A549 (cell line): ENCODE measurements at regions not wholly inside any gene's neighbourhood (a gene's known extent, or its start where the extent isn't known, plus 50 kb on each side); places are given as distances from the start of the nearest gene placed in this dataset.
"Not testable (repeated sequence)": the region's sequence is repeated elsewhere in the genome, so short reads cannot be mapped to it uniquely, and the experiment has no call there.

ENCODE experiments used
- ATAC-seq, 2 experiments: fragments of 200-7000 bp in 1 of 2; fragments of >200 bp in 1 of 2; cut with Nextera tagmentation in 1 of 2; cut with Tn5 transposase in 1 of 2; 3 replicates each; pipeline versions ENCODE4 v1.8.0 to v1.9.1; 2018 to 2020; ENCODE audit warnings: mild to moderate bottlenecking in 1 of 2, moderate library complexity in 1 of 2
- CTCF ChIA-PET: fragments of 300-600 bp; sonication (Branson Sonifier 250); formaldehyde crosslinking; extraction: SDS; loops from one replicate; lab custom pipeline; 2021; ENCODE audit warnings: antibody characterized with exemption, inconsistent platforms; lab: Yijun Ruan, JAX
- POLR2A ChIA-PET: fragments of 350-600 bp; formaldehyde crosslinking; extraction: SDS; loops from one replicate; lab custom pipeline; 2021; ENCODE audit warnings: antibody characterized with exemption, inconsistent platforms; lab: Yijun Ruan, JAX
- DNase-seq, 2 experiments: peaks; one replicate each; pipeline versions ENCODE4 v3.0.0 to v3.0.0-alpha.2; 2011 to 2016; ENCODE audit warnings: low read depth in 1 of 2, low spot score in 1 of 2
- FAIRE-seq: peaks from 2 replicates; lab custom pipeline; 2011; peaks lifted over from hg19 to GRCh38; lab: Jason Lieb, UNC
- H3K27ac ChIP-seq, 2 experiments: fragments of >200 bp; sonication (Bioruptor Twin); formaldehyde crosslinking; 3 replicates each; pipeline ENCODE4 v1.5.1; 2016 to 2017
- H3K4me1 ChIP-seq: fragments of >200 bp; sonication (Bioruptor Twin); formaldehyde crosslinking; 3 replicates; pipeline ENCODE4 v1.6.1; 2016
- H3K4me2 ChIP-seq: fragments of >200 bp; sonication (Bioruptor Twin); formaldehyde crosslinking; 3 replicates; pipeline ENCODE4 v1.6.1; 2016
- H3K4me3 ChIP-seq: fragments of >200 bp; sonication (Bioruptor Twin); formaldehyde crosslinking; 3 replicates; pipeline ENCODE4 v1.5.1; 2016
- H3K9me3 ChIP-seq: fragments of >200 bp; sonication (Bioruptor Twin); formaldehyde crosslinking; 3 replicates; pipeline ENCODE4 v1.6.1; 2016
- ATOH8 ChIP-seq: fragments of 250-450 bp; sonication (Bioruptor Pico); IDR thresholded peaks from 2 replicates; pipeline ENCODE4 v1.5.0; 2020; ENCODE audit warnings: low read depth, mild to moderate bottlenecking, moderate library complexity
- CHD2 ChIP-seq: fragments of 150-350 bp; IDR thresholded peaks from 2 replicates; pipeline ENCODE4 v1.6.1; 2014; ENCODE audit warnings: low read length; ENCODE audit not compliant: partially characterized antibody
- CTCF ChIP-seq: fragments of >200 bp; sonication (Bioruptor Twin); formaldehyde crosslinking; IDR thresholded peaks from 3 replicates; pipeline ENCODE4 v1.5.1; 2016
- EHF ChIP-seq: fragments of 250-450 bp; sonication (Bioruptor Pico); IDR thresholded peaks from 2 replicates; pipeline ENCODE4 v1.5.0; 2020; ENCODE audit warnings: mild to moderate bottlenecking
- EP300 ChIP-seq, 2 experiments: fragments of >200 bp; sonication (Bioruptor Twin); formaldehyde crosslinking; IDR thresholded peaks; 2 replicates in 1 of 2; 3 replicates in 1 of 2; pipeline ENCODE4 v1.6.1; 2016 to 2017
- ESRRA ChIP-seq: fragments of 150-350 bp; IDR thresholded peaks from 2 replicates; pipeline ENCODE4 v1.6.1; 2014; ENCODE audit warnings: mild to moderate bottlenecking, low read length, borderline replicate concordance
- HMGXB4 ChIP-seq: fragments of 250-450 bp; sonication (Bioruptor Pico); IDR thresholded peaks from 2 replicates; pipeline ENCODE4 v1.5.0; 2021; ENCODE audit warnings: mild to moderate bottlenecking, moderate library complexity, borderline replicate concordance
- JUN ChIP-seq, 2 experiments: fragments of >200 bp; sonication (Bioruptor Twin); formaldehyde crosslinking; IDR thresholded peaks; 2 replicates in 1 of 2; 3 replicates in 1 of 2; pipeline ENCODE4 v1.6.1; 2016 to 2017
- KDM5A ChIP-seq: fragments of 200-600 bp; sonication (generic); IDR thresholded peaks from 2 replicates; pipeline ENCODE4 v1.6.1; 2016; ENCODE audit warnings: antibody characterized with exemption, mild to moderate bottlenecking
- MAFK ChIP-seq: fragments of 450-650 bp; IDR thresholded peaks from 2 replicates; pipeline ENCODE4 v1.6.1; 2014; ENCODE audit not compliant: partially characterized antibody
- MAZ ChIP-seq: fragments of 150-350 bp; IDR thresholded peaks from 2 replicates; pipeline ENCODE4 v1.6.1; 2014; ENCODE audit warnings: antibody characterized with exemption, low read depth, low read length, borderline replicate concordance
- MYC ChIP-seq: IDR thresholded peaks from 2 replicates; pipeline ENCODE4 v1.6.1; 2012; ENCODE audit warnings: mild to moderate bottlenecking, inconsistent platforms, low read length, improper control_type of control experiment, borderline replicate concordance
- NPAS2 ChIP-seq: fragments of 250-450 bp; sonication (Bioruptor Pico); IDR thresholded peaks from 2 replicates; pipeline ENCODE4 v1.8.0; 2022; ENCODE audit warnings: mild to moderate bottlenecking, moderate library complexity, borderline replicate concordance
- NR3C1 ChIP-seq: fragments of >200 bp; sonication (Bioruptor Twin); formaldehyde crosslinking; IDR thresholded peaks from 3 replicates; pipeline ENCODE4 v1.6.1; 2017
- POLR2AphosphoS2 ChIP-seq: conservative IDR thresholded peaks from 2 replicates; pipeline ENCODE4 v1.6.1; 2012; ENCODE audit warnings: low read length, improper control_type of control experiment, inconsistent platforms
- RCOR1 ChIP-seq: fragments of 150-350 bp; IDR thresholded peaks from 2 replicates; pipeline ENCODE4 v1.6.1; 2014; ENCODE audit warnings: antibody characterized with exemption, low read length, low read depth
- RNF2 ChIP-seq: fragments of 200-600 bp; sonication (generic); IDR thresholded peaks from 2 replicates; pipeline ENCODE4 v1.6.1; 2016; ENCODE audit warnings: low read depth, mild to moderate bottlenecking, antibody characterized with exemption, moderate library complexity, borderline replicate concordance
- TP53 ChIP-seq: fragments of 250-450 bp; sonication (Bioruptor Pico); IDR thresholded peaks from 2 replicates; pipeline ENCODE4 v1.5.0; 2021; ENCODE audit warnings: mild to moderate bottlenecking, moderate library complexity
- USF2 ChIP-seq: fragments of 450-650 bp; IDR thresholded peaks from 2 replicates; pipeline ENCODE4 v1.6.1; 2014; ENCODE audit warnings: antibody characterized with exemption
- ZC3H11A ChIP-seq: fragments of 450-650 bp; IDR thresholded peaks from 2 replicates; pipeline ENCODE4 v1.6.1; 2014; ENCODE audit warnings: antibody characterized with exemption, mild to moderate bottlenecking
- ZNF302 ChIP-seq: fragments of 250-450 bp; sonication (Bioruptor Pico); IDR thresholded peaks from 2 replicates; pipeline ENCODE4 v1.9.0; 2021; ENCODE audit warnings: inconsistent platforms, mild to moderate bottlenecking, moderate library complexity
- WGBS: methylation state at CpG from one replicate; pipeline ENCODE4 v1.1.6; 2017; ENCODE audit errors: missing lambda C conversion rate; 5-methylcytosine and 5-hydroxymethylcytosine counted together

GRCh38 chr20:22522701-22523100 is 61.7 kb downstream of the FOXA2 start (continued):
- no peak for TF ChIP-seq MAZ
- TF ChIP-seq, all 56 proteins: peak for 0

- ATAC-seq, FAIRE-seq, H3K4me3 ChIP-seq, H3K4me2 ChIP-seq, H3K27ac ChIP-seq, H3K9me3 ChIP-seq, POLR2A ChIA-PET, DNase-seq: not testable (repeated sequence)
- peaks cover 14% of the 10 kb centered on the region for H3K4me1 ChIP-seq
- 90% methylated on average over 12 of the region's 12 CpGs for WGBS
- CTCF ChIA-PET: interaction anchor here (1.3 to 2.6 kb wide), 4 partner anchors 14 to 183 kb away, joined by 3 to 10 read pairs (median 6); no protein-coding TSS in a partner anchor
Measured at GRCh38 chr20:22521940-22522339, 62.4 kb downstream of the FOXA2 start.

- DNase-seq (no peak), ATAC-seq (no peak), FAIRE-seq (no peak)
- ChIA-PET CTCF (interaction anchor here (1.8 to 2.6 kb wide), 2 partner anchors 9 to 181 kb away, joined by 6 to 10 read pairs; no protein-coding TSS in a partner anchor), POLR2A (no interaction called here)
- Histone ChIP-seq H3K9me3 (no peaks in the 10 kb centered on the region), H3K27ac (no peak overlapping the region), H3K4me3 (no peak overlapping the region), H3K4me1 (peaks cover 14% of the 10 kb centered on the region), H3K4me2 (no peak overlapping the region)
- WGBS: 89% methylated on average over 8 of the region's 8 CpGs
- TF ChIP-seq MAFK: no peak
- no peak for TF ChIP-seq ZC3H11A
- no peak for TF ChIP-seq KDM5A
- no peak for TF ChIP-seq CHD2
- no peak for TF ChIP-seq NR3C1
- no peak for TF ChIP-seq NPAS2 (CRISPR knock-in tag)
- no peak for TF ChIP-seq USF2
Measured at GRCh38 chr20:22520381-22520780, 64.0 kb downstream of the FOXA2 start.

GRCh38 chr20:22515264-22515663 is 69.1 kb downstream of the FOXA2 start:
- FAIRE-seq (no peak), DNase-seq (no peak), ATAC-seq (no peak)
- WGBS: 88% methylated on average over 5 of the region's 5 CpGs
- H3K27ac ChIP-seq: no peak overlapping the region
- ChIA-PET CTCF (interaction anchor here (1.0 to 2.1 kb wide), 3 partner anchors 14 to 71 kb away, joined by 3 to 8 read pairs (median 6); no protein-coding TSS in a partner anchor), POLR2A (no interaction called here)
- no peak overlapping the region for H3K4me3 ChIP-seq
- H3K4me1 ChIP-seq: peaks cover 16% of the 10 kb centered on the region
- no peak overlapping the region for H3K4me2 ChIP-seq
- TF ChIP-seq HMGXB4 (CRISPR knock-in tag) (no peak), ZC3H11A (no peak), MAFK (no peak), ESRRA (no peak), EHF (CRISPR knock-in tag) (no peak), RCOR1 (no peak)
- H3K9me3 ChIP-seq: no peaks in the 10 kb centered on the region

GRCh38 chr20:22513574-22513973 is 70.8 kb downstream of the FOXA2 start:
- H3K27ac ChIP-seq: no peak overlapping the region
- FAIRE-seq: no peak
- 93% methylated on average over 4 of the region's 4 CpGs for WGBS
- H3K9me3 ChIP-seq: no peaks in the 10 kb centered on the region
- no peak overlapping the region for H3K4me3 ChIP-seq
- ChIA-PET POLR2A (no interaction called here), CTCF (interaction anchor here (1.2 to 2.6 kb wide), 4 partner anchors 10 to 110 kb away, joined by 3 to 13 read pairs (median 5); no protein-coding TSS in a partner anchor)
- DNase-seq: no peak
- H3K4me1 ChIP-seq: peaks cover 16% of the 10 kb centered on the region
- ATAC-seq: no peak
- H3K4me2 ChIP-seq: no peak overlapping the region
- TF ChIP-seq TP53 (CRISPR knock-in tag) (no peak), ATOH8 (CRISPR knock-in tag) (no peak), HMGXB4 (CRISPR knock-in tag) (no peak), MYC (no peak), POLR2AphosphoS2 (no peak), ZNF302 (CRISPR knock-in tag) (no peak), NPAS2 (CRISPR knock-in tag) (no peak), JUN (IDR thresholded peaks at IDR 0.05) (no peak), RNF2 (no peak), ESRRA (no peak), EP300 (IDR thresholded peaks at IDR 0.05) (no peak), CTCF (no peak)
